ENCODE measurements at regions not wholly inside any gene's neighbourhood (a gene's known extent, or its start where the extent isn't known, plus 50 kb on each side); places are given as distances from the start of the nearest gene placed in this dataset.

GRCh38 chr9:31733166-31733565 lies 651.3 kb upstream of the ACO1 start:
- TF ChIP-seq CTCF (IDR thresholded peaks at IDR 0.05): no peak
- TF ChIP-seq REST (IDR thresholded peaks at IDR 0.05; ENCODE audit: insufficient read depth in 1 of 2, low read depth in 2 of 2, low read length in 1 of 2): no peak
- TF ChIP-seq POLR2AphosphoS5 (IDR thresholded peaks at IDR 0.05; ENCODE audit: low read depth, low read length): no peak
- TF ChIP-seq TCF7L2 (IDR thresholded peaks at IDR 0.05; ENCODE audit: low read depth, low read length): no peak
- TF ChIP-seq SIN3A (IDR thresholded peaks at IDR 0.05; ENCODE audit: borderline replicate concordance, insufficient read depth, low read depth, low read length): no peak
